ENCODE measurements at regions not wholly inside any gene's neighbourhood (a gene's known extent, or its start where the extent isn't known, plus 50 kb on each side); places are given as distances from the start of the nearest gene placed in this dataset.

DNA sequence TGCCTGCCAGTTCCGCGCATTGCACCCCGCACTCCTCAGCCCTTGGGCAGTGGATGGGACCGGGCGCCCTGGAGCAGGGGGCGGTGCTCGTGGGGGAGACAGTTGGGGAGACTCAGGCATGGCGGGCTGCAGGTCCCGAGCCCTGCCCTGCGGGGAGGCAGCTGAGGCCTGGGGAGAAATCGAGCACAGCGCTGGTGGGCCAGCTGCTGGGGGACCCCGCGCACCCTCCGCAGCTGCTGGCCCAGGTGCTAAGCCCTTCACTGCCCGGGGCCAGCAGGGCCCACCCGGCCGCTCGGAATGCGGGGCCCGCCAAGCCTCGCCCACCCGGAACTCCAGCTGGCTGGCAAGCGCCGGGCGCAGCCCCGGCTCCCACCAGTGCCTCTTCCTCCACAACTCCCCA, 488.8 kb upstream of the CHST9 start:
- Histone ChIP-seq H3K27ac (ENCODE audit: low read length) (no peak overlapping the region), H3K27me3 (ENCODE audit: control insufficient read depth, insufficient read depth, low read length) (no peaks in the 10 kb centered on the region), H3K4me3 (ENCODE audit: low read length) (no peak overlapping the region), H3K4me1 (ENCODE audit: control insufficient read depth, insufficient read depth, low read length) (peaks cover 4% of the 10 kb centered on the region), H3K9me3 (ENCODE audit: control insufficient read depth, low read depth, low read length) (peaks cover 7% of the 10 kb centered on the region), H3K36me3 (ENCODE audit: control insufficient read depth, insufficient read depth, low read length) (no peaks in the 10 kb centered on the region)
- DNase-seq: no peak
- no CpG with 5 or more reads among the region's 27 CpGs for WGBS (ENCODE audit: insufficient coverage, low lambda C conversion rate)

- Histone ChIP-seq H3K27me3 (ENCODE audit: control insufficient read depth, insufficient read depth, low read length) (no peaks in the 10 kb centered on the region), H3K27ac (ENCODE audit: low read length) (no peak overlapping the region), H3K4me1 (ENCODE audit: control insufficient read depth, insufficient read depth, low read length) (peaks cover 4% of the 10 kb centered on the region), H3K9me3 (ENCODE audit: control insufficient read depth, low read depth, low read length) (no peaks in the 10 kb centered on the region), H3K4me3 (ENCODE audit: low read length) (no peak overlapping the region), H3K36me3 (ENCODE audit: control insufficient read depth, insufficient read depth, low read length) (no peaks in the 10 kb centered on the region)
- no peak for DNase-seq
- WGBS (ENCODE audit: insufficient coverage, low lambda C conversion rate): no CpG with 5 or more reads among the region's 1 CpG
Measured at GRCh38 chr18:27668158-27668557, 483.1 kb upstream of the CHST9 start.

DNA sequence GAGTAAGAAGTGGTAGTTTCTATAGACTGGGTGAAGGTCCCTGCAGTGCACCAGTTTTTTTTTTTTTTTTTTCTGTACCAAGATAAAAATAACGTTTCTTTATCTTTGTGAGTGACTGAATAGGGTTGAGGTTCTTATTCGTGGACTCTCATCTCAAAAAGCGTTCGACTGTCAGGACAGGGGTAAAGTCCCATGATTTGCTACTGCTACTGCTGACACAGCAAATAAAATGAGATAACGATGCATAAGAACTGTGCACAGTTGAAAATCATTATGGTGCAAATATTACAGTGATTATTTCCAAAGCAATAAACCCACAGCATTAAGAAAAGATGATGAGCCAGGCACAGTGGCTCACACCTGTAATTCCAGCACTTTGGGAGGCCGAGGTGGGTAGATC, 482.0 kb upstream of the CHST9 start:
- H3K4me3 ChIP-seq (ENCODE audit: low read length): no peak overlapping the region
- peaks cover 7% of the 10 kb centered on the region for H3K4me1 ChIP-seq (ENCODE audit: control insufficient read depth, insufficient read depth, low read length)
- H3K36me3 ChIP-seq (ENCODE audit: control insufficient read depth, insufficient read depth, low read length): no peaks in the 10 kb centered on the region
- WGBS (ENCODE audit: insufficient coverage, low lambda C conversion rate): 34% methylated on average over 4 of the region's 6 CpGs
- no peaks in the 10 kb centered on the region for H3K9me3 ChIP-seq (ENCODE audit: control insufficient read depth, low read depth, low read length)
- peak; percentile 63 to 88 for DNase-seq
- H3K27ac ChIP-seq (ENCODE audit: low read length): no peak overlapping the region
- H3K27me3 ChIP-seq (ENCODE audit: control insufficient read depth, insufficient read depth, low read length): no peaks in the 10 kb centered on the region

DNA sequence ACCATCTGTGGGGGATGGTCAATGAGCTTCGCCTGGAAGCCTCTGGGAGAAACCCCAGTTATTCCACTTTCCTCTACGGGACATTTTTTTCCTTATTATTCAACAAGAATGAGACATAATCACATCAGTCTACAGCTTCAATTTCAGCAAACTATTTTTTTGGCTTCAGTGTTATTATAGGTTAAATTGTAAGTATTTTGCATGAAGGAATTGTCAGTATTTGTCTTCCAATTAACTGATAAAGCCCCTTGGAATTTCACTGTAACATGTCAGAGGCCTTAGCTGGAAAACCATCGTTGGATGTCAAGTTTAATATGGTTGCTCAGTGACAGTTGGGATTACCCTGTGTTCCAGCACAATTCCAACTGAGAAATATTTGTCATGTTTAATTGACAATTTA, 480.9 kb upstream of the CHST9 start:
- DNase-seq: no peak
- WGBS (ENCODE audit: insufficient coverage, low lambda C conversion rate): 67% methylated on average over 2 of the region's 3 CpGs
- no peaks in the 10 kb centered on the region for H3K36me3 ChIP-seq (ENCODE audit: control insufficient read depth, insufficient read depth, low read length)
- peaks cover 7% of the 10 kb centered on the region for H3K4me1 ChIP-seq (ENCODE audit: control insufficient read depth, insufficient read depth, low read length)
- H3K27me3 ChIP-seq (ENCODE audit: control insufficient read depth, insufficient read depth, low read length): no peaks in the 10 kb centered on the region
- no peaks in the 10 kb centered on the region for H3K9me3 ChIP-seq (ENCODE audit: control insufficient read depth, low read depth, low read length)
- no peak overlapping the region for H3K27ac ChIP-seq (ENCODE audit: low read length)
- no peak overlapping the region for H3K4me3 ChIP-seq (ENCODE audit: low read length)

GRCh38 chr18:27665264-27665799, 480.2 kb upstream of the CHST9 start:
- no peaks in the 10 kb centered on the region for H3K36me3 ChIP-seq (ENCODE audit: control insufficient read depth, insufficient read depth, low read length)
- H3K27me3 ChIP-seq (ENCODE audit: control insufficient read depth, insufficient read depth, low read length): no peaks in the 10 kb centered on the region
- H3K27ac ChIP-seq (ENCODE audit: low read length): no peak overlapping the region
- H3K9me3 ChIP-seq (ENCODE audit: control insufficient read depth, low read depth, low read length): no peaks in the 10 kb centered on the region
- no peak for DNase-seq
- 75% methylated on average over 1 of the region's 5 CpGs for WGBS (ENCODE audit: insufficient coverage, low lambda C conversion rate)
- H3K4me3 ChIP-seq (ENCODE audit: low read length): no peak overlapping the region
- peaks cover 7% of the 10 kb centered on the region for H3K4me1 ChIP-seq (ENCODE audit: control insufficient read depth, insufficient read depth, low read length)

DNA sequence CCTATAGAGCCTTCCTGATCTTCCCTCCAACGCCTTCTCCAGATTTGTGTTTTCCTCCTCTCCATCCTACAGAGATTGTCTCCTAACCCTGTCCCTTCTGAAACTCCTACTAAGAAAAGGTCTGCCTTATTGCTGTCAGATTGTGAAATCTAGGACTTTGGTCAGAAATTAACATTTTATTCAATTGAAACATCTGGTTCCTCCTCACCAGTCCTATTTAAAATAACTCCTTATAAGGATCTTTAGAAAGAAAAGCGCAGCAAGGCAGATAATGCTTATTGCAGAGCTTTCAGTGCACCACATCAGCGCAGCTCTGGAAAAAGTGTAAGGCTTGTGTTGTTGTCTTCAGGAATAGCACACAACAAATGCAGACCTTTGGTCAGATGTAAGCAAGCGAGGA, 477.8 kb upstream of the CHST9 start:
- no peaks in the 10 kb centered on the region for H3K9me3 ChIP-seq (ENCODE audit: control insufficient read depth, low read depth, low read length)
- H3K27ac ChIP-seq (ENCODE audit: low read length): no peak overlapping the region
- H3K4me3 ChIP-seq (ENCODE audit: low read length): no peak overlapping the region
- H3K4me1 ChIP-seq (ENCODE audit: control insufficient read depth, insufficient read depth, low read length): peaks cover 3% of the 10 kb centered on the region
- H3K27me3 ChIP-seq (ENCODE audit: control insufficient read depth, insufficient read depth, low read length): no peaks in the 10 kb centered on the region
- H3K36me3 ChIP-seq (ENCODE audit: control insufficient read depth, insufficient read depth, low read length): no peaks in the 10 kb centered on the region
- DNase-seq: peak; percentile 14 to 58
- 80% methylated on average over 1 of the region's 4 CpGs for WGBS (ENCODE audit: insufficient coverage, low lambda C conversion rate)

- Histone ChIP-seq H3K4me3 (ENCODE audit: low read length) (no peak overlapping the region), H3K4me1 (ENCODE audit: control insufficient read depth, insufficient read depth, low read length) (peaks cover 3% of the 10 kb centered on the region), H3K27ac (ENCODE audit: low read length) (no peak overlapping the region), H3K27me3 (ENCODE audit: control insufficient read depth, insufficient read depth, low read length) (no peaks in the 10 kb centered on the region), H3K9me3 (ENCODE audit: control insufficient read depth, low read depth, low read length) (no peaks in the 10 kb centered on the region), H3K36me3 (ENCODE audit: control insufficient read depth, insufficient read depth, low read length) (no peaks in the 10 kb centered on the region)
- no peak for DNase-seq
Measured at GRCh38 chr18:27662537-27662936, 477.4 kb upstream of the CHST9 start.

DNA sequence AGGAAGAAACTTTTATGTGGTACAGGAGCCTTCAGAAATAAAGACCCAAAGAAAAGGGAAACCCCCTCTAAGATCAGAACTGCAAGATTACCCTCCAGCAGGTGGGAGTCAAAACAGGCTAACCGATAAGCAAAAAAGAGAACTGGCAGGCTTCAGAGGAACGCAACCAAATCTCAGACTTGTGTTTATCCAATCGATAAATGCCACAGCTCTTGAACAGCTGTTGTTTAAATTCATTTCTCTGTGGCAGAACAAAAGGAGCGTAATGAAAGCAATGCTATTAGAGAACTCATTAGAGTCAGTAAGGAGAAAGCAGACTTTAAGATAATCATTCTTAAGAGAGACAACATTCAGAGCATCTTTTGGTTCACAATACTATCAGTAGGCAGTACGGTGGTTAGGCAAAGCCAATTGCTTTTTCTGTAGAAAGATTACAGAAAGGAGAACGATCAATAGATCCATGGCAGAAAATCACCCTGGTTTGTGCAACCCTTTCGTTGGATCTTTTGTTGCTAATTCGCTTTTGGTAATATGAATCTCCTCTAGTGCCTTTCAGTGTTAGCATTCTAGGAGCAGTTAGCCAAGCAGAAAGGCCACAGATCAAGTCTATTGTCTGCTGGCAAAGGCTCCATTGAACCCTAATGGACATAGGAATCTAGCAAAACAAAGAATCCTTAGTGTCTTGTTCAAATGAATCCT, 476.4 kb upstream of the CHST9 start:
- Histone ChIP-seq H3K36me3 (ENCODE audit: control insufficient read depth, insufficient read depth, low read length) (no peaks in the 10 kb centered on the region), H3K27ac (ENCODE audit: low read length) (no peak overlapping the region), H3K4me1 (ENCODE audit: control insufficient read depth, insufficient read depth, low read length) (peaks cover 3% of the 10 kb centered on the region), H3K9me3 (ENCODE audit: control insufficient read depth, low read depth, low read length) (no peaks in the 10 kb centered on the region), H3K27me3 (ENCODE audit: control insufficient read depth, insufficient read depth, low read length) (no peaks in the 10 kb centered on the region), H3K4me3 (ENCODE audit: low read length) (no peak overlapping the region)
- DNase-seq: no peak
- WGBS (ENCODE audit: insufficient coverage, low lambda C conversion rate): 72% methylated on average over 4 of the region's 8 CpGs

DNA sequence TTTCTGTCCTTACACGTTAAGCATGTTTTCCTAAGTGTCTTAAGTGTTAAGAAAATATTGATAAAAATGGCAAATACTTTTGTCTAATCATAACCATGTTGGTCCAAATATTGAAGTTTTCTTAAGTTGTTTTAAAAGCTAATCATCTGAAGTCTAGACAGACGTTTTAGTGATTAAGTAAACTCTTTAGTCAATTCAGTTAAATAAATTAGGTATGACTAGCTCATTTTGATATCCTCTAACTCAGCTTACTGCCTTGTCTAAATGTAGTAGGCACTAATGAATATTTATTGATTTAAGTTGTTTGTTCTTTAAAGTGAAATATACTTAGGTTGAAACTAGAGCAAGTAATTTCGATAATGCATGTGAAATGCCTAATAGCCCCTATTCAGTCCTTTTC, 471.8 kb upstream of the CHST9 start:
- H3K27me3 ChIP-seq (ENCODE audit: control insufficient read depth, insufficient read depth, low read length): no peaks in the 10 kb centered on the region
- DNase-seq: no peak
- 38% methylated on average over 2 of the region's 3 CpGs for WGBS (ENCODE audit: insufficient coverage, low lambda C conversion rate)
- H3K36me3 ChIP-seq (ENCODE audit: control insufficient read depth, insufficient read depth, low read length): no peaks in the 10 kb centered on the region
- no peaks in the 10 kb centered on the region for H3K4me1 ChIP-seq (ENCODE audit: control insufficient read depth, insufficient read depth, low read length)
- no peak overlapping the region for H3K27ac ChIP-seq (ENCODE audit: low read length)
- no peaks in the 10 kb centered on the region for H3K9me3 ChIP-seq (ENCODE audit: control insufficient read depth, low read depth, low read length)
- no peak overlapping the region for H3K4me3 ChIP-seq (ENCODE audit: low read length)

DNA sequence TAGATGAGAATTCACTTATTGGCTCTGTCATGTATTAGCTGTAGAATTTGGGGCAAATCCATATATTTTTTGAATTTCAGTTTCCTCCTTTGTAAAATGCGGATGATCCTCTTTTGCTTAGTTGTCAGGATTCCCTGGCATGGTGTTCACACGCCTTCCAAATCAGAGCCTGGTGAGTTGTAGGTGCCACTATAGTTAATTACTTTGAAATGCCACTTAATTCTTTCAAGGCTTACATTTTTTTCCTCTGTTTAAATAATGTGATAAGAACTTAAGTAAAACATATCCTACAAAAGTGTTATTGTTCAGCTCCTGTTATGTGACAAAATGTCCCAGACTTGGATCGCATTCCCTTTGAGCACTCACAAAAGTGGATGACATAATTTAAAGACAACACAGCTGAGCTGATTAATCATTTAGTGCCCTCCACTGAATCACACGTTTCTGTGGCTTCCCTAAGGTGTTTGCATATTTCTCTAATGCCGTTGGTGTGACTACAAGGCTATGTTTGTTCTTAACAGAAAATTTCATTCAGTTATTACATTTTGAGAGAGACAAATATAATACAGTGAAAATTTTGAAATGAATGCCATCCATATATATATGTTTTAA, 471.2 kb upstream of the CHST9 start:
- no peak overlapping the region for H3K4me3 ChIP-seq (ENCODE audit: low read length)
- no peak overlapping the region for H3K27ac ChIP-seq (ENCODE audit: low read length)
- no peaks in the 10 kb centered on the region for H3K9me3 ChIP-seq (ENCODE audit: control insufficient read depth, low read depth, low read length)
- no peaks in the 10 kb centered on the region for H3K4me1 ChIP-seq (ENCODE audit: control insufficient read depth, insufficient read depth, low read length)
- H3K27me3 ChIP-seq (ENCODE audit: control insufficient read depth, insufficient read depth, low read length): no peaks in the 10 kb centered on the region
- WGBS (ENCODE audit: insufficient coverage, low lambda C conversion rate): 40% methylated on average over 1 of the region's 5 CpGs
- DNase-seq: no peak
- H3K36me3 ChIP-seq (ENCODE audit: control insufficient read depth, insufficient read depth, low read length): no peaks in the 10 kb centered on the region

DNA sequence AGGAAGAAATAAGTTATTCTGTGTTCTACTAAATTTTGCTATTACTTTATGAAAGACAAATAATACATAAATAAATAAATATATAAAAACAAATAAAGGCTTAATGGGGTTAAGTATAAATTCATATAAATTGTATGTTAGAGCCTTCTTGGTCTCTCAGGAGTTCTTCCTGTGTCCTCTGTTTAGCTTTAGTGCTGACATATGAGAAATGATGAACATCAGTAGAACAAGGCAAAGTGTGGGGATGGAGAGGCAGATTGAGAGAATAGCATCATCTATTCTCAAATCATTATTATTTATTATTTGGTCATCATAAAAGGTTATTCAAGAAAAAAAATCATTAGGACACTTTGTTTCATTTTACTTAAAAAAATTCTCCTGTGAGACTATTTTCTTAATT, 468.1 kb upstream of the CHST9 start:
- no peaks in the 10 kb centered on the region for H3K36me3 ChIP-seq (ENCODE audit: control insufficient read depth, insufficient read depth, low read length)
- no peaks in the 10 kb centered on the region for H3K9me3 ChIP-seq (ENCODE audit: control insufficient read depth, low read depth, low read length)
- H3K27me3 ChIP-seq (ENCODE audit: control insufficient read depth, insufficient read depth, low read length): no peaks in the 10 kb centered on the region
- no peak overlapping the region for H3K4me3 ChIP-seq (ENCODE audit: low read length)
- no peak overlapping the region for H3K27ac ChIP-seq (ENCODE audit: low read length)
- H3K4me1 ChIP-seq (ENCODE audit: control insufficient read depth, insufficient read depth, low read length): no peaks in the 10 kb centered on the region
- DNase-seq: no peak
